ENCODE measurements at regions not wholly inside any gene's neighbourhood (a gene's known extent, or its start where the extent isn't known, plus 50 kb on each side); places are given as distances from the start of the nearest gene placed in this dataset.
"Not testable (repeated sequence)": the region's sequence is repeated elsewhere in the genome, so short reads cannot be mapped to it uniquely, and the experiment has no call there.

- WGBS (ENCODE audit: insufficient coverage, low coverage, low lambda C conversion rate, missing lambda C conversion rate) = 78% methylated on average over 1 of the region's 1 CpG
- not testable (repeated sequence) for ATAC-seq
Observed at GRCh38 chr15:31636911-31637310, 310.3 kb downstream of the KLF13 start.

GRCh38 chr15:31643955-31644354, 317.3 kb downstream of the KLF13 start:
- DNase-seq; H3K27me3 ChIP-seq; H3K4me1 ChIP-seq; H3K27ac ChIP-seq; ATAC-seq; H3K36me3 ChIP-seq; H3K4me3 ChIP-seq; intact Hi-C loops (cut with DNase I); H3K9me3 ChIP-seq: not testable (repeated sequence)
- WGBS (ENCODE audit: insufficient coverage, low coverage, low lambda C conversion rate, missing lambda C conversion rate) = 67% methylated on average over 2 of the region's 5 CpGs

More at GRCh38 chr15:31636911-31637310, 310.3 kb downstream of the KLF13 start:
- H3K4me3 ChIP-seq; H3K4me1 ChIP-seq; H3K9me3 ChIP-seq; H3K36me3 ChIP-seq; H3K27me3 ChIP-seq; intact Hi-C loops (cut with DNase I); DNase-seq; H3K27ac ChIP-seq: not testable (repeated sequence)

GRCh38 chr15:31644761-31645160, 318.1 kb downstream of the KLF13 start:
- H3K9me3 ChIP-seq; H3K27me3 ChIP-seq; H3K36me3 ChIP-seq; ATAC-seq; H3K27ac ChIP-seq; H3K4me3 ChIP-seq; intact Hi-C loops (cut with DNase I); DNase-seq; H3K4me1 ChIP-seq: not testable (repeated sequence)
- WGBS (ENCODE audit: insufficient coverage, low coverage, low lambda C conversion rate, missing lambda C conversion rate) = 56% methylated on average over 3 of the region's 3 CpGs

GRCh38 chr15:31647337-31647826, 320.7 kb downstream of the KLF13 start:
- H3K4me3 ChIP-seq; H3K27ac ChIP-seq; H3K9me3 ChIP-seq; intact Hi-C loops (cut with DNase I); H3K27me3 ChIP-seq; H3K4me1 ChIP-seq; ATAC-seq; H3K36me3 ChIP-seq; DNase-seq: not testable (repeated sequence)
- 32% methylated on average over 2 of the region's 5 CpGs for WGBS (ENCODE audit: insufficient coverage, low coverage, low lambda C conversion rate, missing lambda C conversion rate)

GRCh38 chr15:31649634-31650033, 323.0 kb downstream of the KLF13 start:
- DNase-seq; H3K4me3 ChIP-seq; intact Hi-C loops (cut with DNase I); H3K4me1 ChIP-seq; H3K27ac ChIP-seq; H3K36me3 ChIP-seq; H3K9me3 ChIP-seq; H3K27me3 ChIP-seq: not testable (repeated sequence)
- peak in 1 of 4 donors; percentile 26 for ATAC-seq
- 64% methylated on average over 6 of the region's 7 CpGs for WGBS (ENCODE audit: insufficient coverage, low coverage, low lambda C conversion rate, missing lambda C conversion rate)

GRCh38 chr15:31650055-31650701, 323.5 kb downstream of the KLF13 start:
- H3K4me1 ChIP-seq; H3K4me3 ChIP-seq; DNase-seq; H3K36me3 ChIP-seq; H3K27me3 ChIP-seq; H3K27ac ChIP-seq; H3K9me3 ChIP-seq; intact Hi-C loops (cut with DNase I): not testable (repeated sequence)
- WGBS (ENCODE audit: insufficient coverage, low coverage, low lambda C conversion rate, missing lambda C conversion rate) = 0% methylated on average over 1 of the region's 6 CpGs
- peak; percentile 35 to 93 (median 86) for ATAC-seq
- TF ChIP-seq CTCF (IDR thresholded peaks at IDR 0.05) = peak in 2 of 4 donors; percentile 35 to 41

GRCh38 chr15:31656915-31657314, 330.3 kb downstream of the KLF13 start:
- intact Hi-C loops (cut with DNase I); H3K27me3 ChIP-seq; H3K27ac ChIP-seq; ATAC-seq; DNase-seq; H3K4me1 ChIP-seq; H3K9me3 ChIP-seq; H3K36me3 ChIP-seq; H3K4me3 ChIP-seq: not testable (repeated sequence)
- WGBS (ENCODE audit: insufficient coverage, low coverage, low lambda C conversion rate, missing lambda C conversion rate) = 55% methylated on average over 4 of the region's 8 CpGs

Data from right lobe of liver (tissue), 6 donors.